T47D (cell line): ENCODE measurements at regions not wholly inside any gene's neighbourhood (a gene's known extent, or its start where the extent isn't known, plus 50 kb on each side); places are given as distances from the start of the nearest gene placed in this dataset.

Source experiments
- DNase-seq, 2 experiments: peaks; one replicate each; pipeline versions ENCODE4 v3.0.0 to v3.0.0-alpha.2; 2011 to 2012; ENCODE audit warnings: low read depth in 1 of 2, low spot score in 1 of 2
- JUND ChIP-seq: IDR thresholded peaks from 2 replicates; pipeline ENCODE4 v1.6.1; 2012; ENCODE audit warnings: low read depth
- in situ Hi-C: cut with HindIII; loops from 2 replicates; pipeline ENCODE4 v1.10.0; 2016; ENCODE audit warnings: low sequenced_read_pairs, low pct_unique_long_range_greater_than_20kb

GRCh38 chr10:43892062-43892770 is 243.5 kb upstream of the ZNF32 start:
- TF ChIP-seq JUND, result no peak
- no peak for DNase-seq
- in situ Hi-C loops, result no loop called here

GRCh38 chr10:43891241-43891640 is 242.6 kb upstream of the ZNF32 start:
- no peak for DNase-seq
- in situ Hi-C loops, result no loop called here
- no peak for TF ChIP-seq JUND

- TF ChIP-seq JUND, result no peak
- in situ Hi-C loops, result no loop called here
- no peak for DNase-seq
These were observed 241.4 kb upstream of the ZNF32 start for GRCh38 chr10:43890124-43890523.

- no peak for DNase-seq
- in situ Hi-C loops, result no loop called here
- TF ChIP-seq JUND, result no peak
These were observed 239.9 kb upstream of the ZNF32 start for GRCh38 chr10:43888586-43888985.

- in situ Hi-C loops, result no loop called here
- no peak for TF ChIP-seq JUND
- peak in 1 of 2 experiments; percentile 77 for DNase-seq
These were observed 237.2 kb upstream of the ZNF32 start for GRCh38 chr10:43885842-43886241.

- DNase-seq, result peak in 1 of 2 experiments; percentile 41
- TF ChIP-seq JUND, result no peak
- in situ Hi-C loops, result no loop called here
These were observed 236.6 kb upstream of the ZNF32 start for GRCh38 chr10:43885252-43885651.

GRCh38 chr10:43884501-43885105 is 235.9 kb upstream of the ZNF32 start:
- in situ Hi-C loops, result no loop called here
- DNase-seq, result no peak
- no peak for TF ChIP-seq JUND

GRCh38 chr10:43882711-43883110 is 234.0 kb upstream of the ZNF32 start:
- no peak for TF ChIP-seq JUND
- in situ Hi-C loops, result no loop called here
- DNase-seq, result no peak

- in situ Hi-C loops, result no loop called here
- no peak for TF ChIP-seq JUND
- DNase-seq, result no peak
These were observed 233.0 kb upstream of the ZNF32 start for GRCh38 chr10:43881657-43882056.

- TF ChIP-seq JUND, result no peak
- in situ Hi-C loops, result no loop called here
- DNase-seq, result no peak
These were observed 231.5 kb upstream of the ZNF32 start for GRCh38 chr10:43880160-43880559.

GRCh38 chr10:43879742-43880141 is 231.1 kb upstream of the ZNF32 start:
- in situ Hi-C loops, result no loop called here
- TF ChIP-seq JUND, result no peak
- DNase-seq, result no peak

- in situ Hi-C loops, result no loop called here
- no peak for DNase-seq
- no peak for TF ChIP-seq JUND
These were observed 230.5 kb upstream of the ZNF32 start for GRCh38 chr10:43879162-43879561.

- in situ Hi-C loops, result no loop called here
- TF ChIP-seq JUND, result no peak
These were observed 229.7 kb upstream of the ZNF32 start for GRCh38 chr10:43878386-43878785.

GRCh38 chr10:43876976-43877375 is 228.3 kb upstream of the ZNF32 start:
- no peak for DNase-seq
- no peak for TF ChIP-seq JUND
- in situ Hi-C loops, result no loop called here

More at GRCh38 chr10:43878386-43878785, 229.7 kb upstream of the ZNF32 start:
- no peak for DNase-seq
